GM10248 (cell line): ENCODE measurements at regions not wholly inside any gene's neighbourhood (a gene's known extent, or its start where the extent isn't known, plus 50 kb on each side); places are given as distances from the start of the nearest gene placed in this dataset.

ENCODE experiments used
- CTCF ChIA-PET: fragments of 300-600 bp; sonication (Branson Sonifier 250); formaldehyde crosslinking; extraction: SDS; loops from one replicate; lab custom pipeline; 2021; ENCODE audit warnings: antibody characterized with exemption; lab: Yijun Ruan, JAX
- POLR2A ChIA-PET: fragments of 350-650 bp; sonication (Branson Sonifier 250); formaldehyde crosslinking; extraction: SDS; loops from one replicate; lab custom pipeline; 2020; ENCODE audit warnings: antibody characterized with exemption; lab: Yijun Ruan, JAX
- DNase-seq: peaks from one replicate; pipeline ENCODE4 v3.0.0; 2012; ENCODE audit errors: extremely low spot score
- TF ChIP-seq, protein P1 (sequence below): IDR thresholded peaks from 2 replicates; pipeline ENCODE4 v1.5.1; 2012; ENCODE audit warnings: mild to moderate bottlenecking, low read depth; ENCODE audit errors: extremely low read depth, missing control alignments, control extremely low read depth

DNA sequence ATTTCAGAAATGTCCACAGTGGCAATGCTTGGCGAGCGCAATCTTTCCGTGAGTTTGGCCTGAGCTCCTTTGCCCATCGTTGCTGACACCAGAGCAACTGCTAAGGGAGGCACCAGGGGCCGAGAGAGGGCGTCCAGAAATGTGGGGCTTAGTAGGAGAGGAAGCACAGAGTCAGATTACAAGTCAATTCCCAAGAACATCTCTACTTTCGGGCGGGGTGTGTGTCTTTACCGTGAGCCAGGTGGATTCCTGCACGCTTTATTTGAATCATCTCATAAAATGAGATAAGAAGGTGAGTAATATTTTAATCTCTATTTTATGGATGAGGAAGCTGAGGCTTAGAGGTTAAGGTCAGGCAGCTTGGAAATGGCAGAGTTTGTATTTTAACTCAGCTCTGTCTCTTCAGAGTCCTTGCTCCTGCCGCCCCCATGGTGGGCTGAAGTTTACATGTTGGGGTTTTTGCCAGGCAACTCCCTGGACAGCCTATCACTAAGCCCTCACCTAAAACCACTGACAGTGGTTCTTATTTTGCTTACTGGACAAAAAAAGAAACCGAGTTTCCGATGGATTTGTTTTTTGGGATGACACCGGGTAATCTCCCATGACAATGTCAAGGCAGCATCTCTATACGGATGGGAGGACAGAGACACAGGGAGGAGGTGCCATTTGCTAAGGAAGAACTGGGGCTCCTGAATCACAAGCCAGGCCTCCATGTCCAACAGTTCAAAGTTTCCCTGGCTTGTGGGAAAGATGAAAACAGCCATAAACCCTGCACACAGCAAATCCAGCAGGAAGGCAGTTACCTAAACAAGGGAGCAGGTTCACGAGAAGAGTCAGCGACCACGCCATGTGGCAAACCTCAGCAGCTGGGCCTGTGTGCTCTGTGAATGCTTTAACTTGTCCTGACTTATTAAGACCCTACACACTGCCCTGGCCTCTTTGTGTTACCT is 112.6 kb upstream of the SLC24A3 start:
- DNase-seq, result no peak

DNA sequence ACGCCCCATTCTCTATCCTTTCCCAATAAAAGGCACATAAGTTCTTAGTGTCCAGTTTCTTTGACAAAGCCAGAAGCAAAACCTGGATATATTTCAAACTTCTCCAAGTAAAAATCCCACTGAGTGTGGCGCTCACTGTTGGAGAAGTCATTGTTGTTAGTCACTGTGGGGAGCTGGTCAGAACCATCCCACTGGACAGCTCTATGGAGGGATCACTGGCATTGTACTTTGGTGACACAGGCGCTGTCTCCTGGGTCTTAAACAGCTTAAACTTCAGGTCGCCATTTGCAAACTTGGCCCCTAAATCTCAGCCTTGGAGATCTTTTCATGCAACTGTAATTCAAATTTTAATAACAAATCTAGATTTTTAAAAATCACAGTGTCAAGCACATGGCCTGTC is 111.5 kb upstream of the SLC24A3 start:
- TF ChIP-seq, protein P1, sequence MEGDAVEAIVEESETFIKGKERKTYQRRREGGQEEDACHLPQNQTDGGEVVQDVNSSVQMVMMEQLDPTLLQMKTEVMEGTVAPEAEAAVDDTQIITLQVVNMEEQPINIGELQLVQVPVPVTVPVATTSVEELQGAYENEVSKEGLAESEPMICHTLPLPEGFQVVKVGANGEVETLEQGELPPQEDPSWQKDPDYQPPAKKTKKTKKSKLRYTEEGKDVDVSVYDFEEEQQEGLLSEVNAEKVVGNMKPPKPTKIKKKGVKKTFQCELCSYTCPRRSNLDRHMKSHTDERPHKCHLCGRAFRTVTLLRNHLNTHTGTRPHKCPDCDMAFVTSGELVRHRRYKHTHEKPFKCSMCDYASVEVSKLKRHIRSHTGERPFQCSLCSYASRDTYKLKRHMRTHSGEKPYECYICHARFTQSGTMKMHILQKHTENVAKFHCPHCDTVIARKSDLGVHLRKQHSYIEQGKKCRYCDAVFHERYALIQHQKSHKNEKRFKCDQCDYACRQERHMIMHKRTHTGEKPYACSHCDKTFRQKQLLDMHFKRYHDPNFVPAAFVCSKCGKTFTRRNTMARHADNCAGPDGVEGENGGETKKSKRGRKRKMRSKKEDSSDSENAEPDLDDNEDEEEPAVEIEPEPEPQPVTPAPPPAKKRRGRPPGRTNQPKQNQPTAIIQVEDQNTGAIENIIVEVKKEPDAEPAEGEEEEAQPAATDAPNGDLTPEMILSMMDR, result no peak

More for the DNA sequence above, 112.6 kb upstream of the SLC24A3 start:
- ChIA-PET POLR2A (no interaction called here), CTCF (interaction anchor here (1.4 kb wide), 1 partner anchor 19 kb away, joined by 4 read pairs; no protein-coding TSS in a partner anchor)
- TF ChIP-seq, protein P1, result no peak

DNA sequence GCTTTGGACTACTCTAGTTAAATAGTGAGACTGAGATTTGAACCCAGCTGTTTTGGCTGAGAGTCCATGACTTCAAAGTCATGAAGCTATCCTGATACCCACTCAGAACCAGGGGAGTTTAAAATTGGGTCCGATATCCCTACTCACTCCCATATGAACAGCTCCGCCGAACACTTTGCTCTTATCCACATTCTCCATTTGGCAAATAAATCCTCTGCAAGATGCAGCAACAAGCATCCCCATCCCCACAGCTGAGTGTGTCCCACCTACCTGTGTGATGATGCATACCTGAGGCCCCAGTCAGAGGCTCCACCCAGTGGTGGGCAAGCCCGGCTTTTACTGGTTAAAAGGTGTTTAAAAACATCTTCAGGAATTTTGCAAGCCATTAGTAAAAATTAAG is 108.3 kb upstream of the SLC24A3 start:
- ChIA-PET POLR2A (no interaction called here), CTCF (interaction anchor here (1.3 to 2.4 kb wide), 3 partner anchors 10 to 33 kb away, joined by 4 to 8 read pairs (median 5); no protein-coding TSS in a partner anchor)
- TF ChIP-seq, protein P1, result no peak
- DNase-seq, result no peak

More for the DNA sequence above, 111.5 kb upstream of the SLC24A3 start:
- POLR2A ChIA-PET, result no interaction called here
- CTCF ChIA-PET, result no interaction called here
- no peak for DNase-seq

DNA sequence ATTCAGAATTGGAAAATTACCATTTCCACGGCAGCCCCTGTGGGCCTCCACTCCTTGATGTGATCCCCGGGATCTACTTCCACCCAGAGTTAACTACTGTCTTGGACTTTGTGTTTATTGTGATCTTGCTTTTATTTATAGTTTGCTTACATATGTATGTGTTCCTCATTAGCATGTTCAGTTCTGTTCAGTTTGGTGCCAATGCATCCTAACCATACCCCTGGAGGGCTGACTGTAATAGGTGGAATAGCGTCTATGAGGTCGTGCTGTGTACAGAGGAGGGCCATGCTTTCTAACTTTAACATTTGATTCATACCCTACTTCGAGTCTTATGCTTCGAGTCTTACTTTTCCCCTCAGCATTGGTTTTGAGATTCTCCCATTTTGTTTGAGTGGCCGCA is 104.3 kb upstream of the SLC24A3 start:
- ChIA-PET CTCF (no interaction called here), POLR2A (no interaction called here)
- TF ChIP-seq, protein P1, result no peak
- DNase-seq, result no peak

DNA sequence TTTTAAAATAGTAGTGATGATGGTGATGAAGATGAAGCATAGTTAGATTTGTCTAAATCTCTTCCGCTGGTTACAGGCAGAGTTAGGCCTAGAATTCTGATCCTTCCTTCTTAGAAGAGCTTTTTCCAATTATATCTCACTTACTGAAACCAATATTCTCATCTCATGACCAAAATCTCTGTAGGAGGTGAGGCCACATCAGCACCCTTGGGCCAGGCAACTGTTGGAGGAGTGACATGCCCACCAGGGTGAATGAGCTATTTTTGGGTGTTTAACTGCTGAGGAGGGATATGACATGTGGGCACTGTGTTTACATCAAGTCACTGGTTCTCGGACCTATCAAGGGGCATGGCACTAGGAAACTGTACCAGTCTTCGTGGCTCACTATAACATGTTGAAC is 102.2 kb upstream of the SLC24A3 start:
- ChIA-PET POLR2A (no interaction called here), CTCF (interaction anchor here (1.5 kb wide), 1 partner anchor 95 kb away, joined by 4 read pairs; no protein-coding TSS in a partner anchor)
- TF ChIP-seq, protein P1, result no peak
- DNase-seq, result no peak

DNA sequence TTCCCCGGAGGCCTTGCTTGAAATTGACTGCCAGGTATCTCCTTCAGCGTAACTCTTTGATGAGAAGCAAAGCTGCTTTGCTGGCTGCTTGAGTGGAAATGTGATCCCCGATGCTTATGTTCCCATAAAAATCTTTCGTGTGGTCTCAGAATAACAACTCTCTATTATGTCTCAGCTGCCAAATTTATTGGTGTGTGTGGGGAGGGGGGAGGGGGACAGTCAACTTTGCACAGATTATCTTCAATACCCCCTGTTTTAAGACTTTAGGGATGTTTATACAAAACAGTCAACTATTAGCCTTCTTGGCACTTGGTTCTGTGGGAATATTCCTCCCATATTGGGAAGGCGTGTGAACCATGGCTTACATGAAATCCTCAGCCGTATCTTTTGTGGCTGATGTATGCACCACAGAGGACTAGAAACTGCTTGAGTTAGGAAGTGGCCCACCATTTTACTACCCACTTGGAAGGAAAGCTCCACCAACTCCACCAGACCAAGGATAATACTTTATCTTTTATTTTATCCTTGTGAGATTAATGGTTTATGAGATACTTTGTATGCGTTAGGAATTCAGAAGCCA is 101.5 kb upstream of the SLC24A3 start:
- ChIA-PET POLR2A (no interaction called here), CTCF (interaction anchor here (1.5 kb wide), 1 partner anchor 95 kb away, joined by 4 read pairs; no protein-coding TSS in a partner anchor)
- no peak for DNase-seq
- TF ChIP-seq, protein P1, result no peak
